OCI-LY3 (cell line): ENCODE measurements at regions not wholly inside any gene's neighbourhood (a gene's known extent, or its start where the extent isn't known, plus 50 kb on each side); places are given as distances from the start of the nearest gene placed in this dataset.

Experiments used
- H2AFZ ChIP-seq: fragments of 200-600, 300-600 bp; shearing (Covaris generic); 2 replicates; pipeline ENCODE4 v1.6.0; 2014; ENCODE audit warnings: antibody characterized with exemption, low read depth, low read length
- H3K27ac ChIP-seq: fragments of 200-600, 300-600 bp; sonication (generic); 2 replicates; pipeline ENCODE4 v1.5.1; 2014; ENCODE audit warnings: mild to moderate bottlenecking, low read length, moderate library complexity, mixed read lengths
- H3K27me3 ChIP-seq: fragments of 200-600, 300-600 bp; sonication (generic); 2 replicates; pipeline ENCODE4 v1.6.1; 2014; ENCODE audit warnings: low read depth, low read length, mixed read lengths
- H3K36me3 ChIP-seq: fragments of 200-600, 300-600 bp; sonication (generic); replicated peaks from 2 replicates; pipeline ENCODE3; 2014; ENCODE audit warnings: low read depth, low read length, mixed read lengths
- H3K4me1 ChIP-seq: fragments of 300-600, 200-600 bp; sonication (generic); 2 replicates; pipeline ENCODE4 v1.6.1; 2014; ENCODE audit warnings: low read length, mixed read lengths
- H3K4me2 ChIP-seq: fragments of 200-600, 300-600 bp; sonication (generic); 2 replicates; pipeline ENCODE4 v1.6.1; 2014; ENCODE audit warnings: low read length, mixed read lengths
- H3K4me3 ChIP-seq: fragments of 300-600, 200-600 bp; sonication (generic); 2 replicates; pipeline ENCODE4 v1.5.1; 2014; ENCODE audit warnings: antibody characterized with exemption, mild to moderate bottlenecking, low read length, moderate library complexity
- H3K79me2 ChIP-seq: fragments of 300-600, 200-600 bp; shearing (Covaris generic); 2 replicates; pipeline ENCODE4 v1.6.1; 2014; ENCODE audit warnings: mild to moderate bottlenecking, low read length, mixed read lengths
- H3K9ac ChIP-seq: fragments of 300-600, 200-600 bp; shearing (Covaris generic); 2 replicates; pipeline ENCODE4 v1.6.0; 2014; ENCODE audit warnings: mild to moderate bottlenecking, low read length, moderate library complexity
- H3K9me3 ChIP-seq: fragments of 200-600, 300-600 bp; shearing (Covaris generic); 2 replicates; pipeline ENCODE4 v1.6.1; 2014; ENCODE audit warnings: low read length, mixed read lengths; ENCODE audit not compliant: insufficient read depth
- H4K20me1 ChIP-seq: fragments of 200-600, 300-600 bp; sonication (generic); 2 replicates; pipeline ENCODE4 v1.6.1; 2016; ENCODE audit warnings: low read length, mixed read lengths; ENCODE audit not compliant: insufficient read depth
- CTCF ChIP-seq: fragments of 200-600, 300-600 bp; sonication (generic); IDR thresholded peaks from 2 replicates; pipeline ENCODE4 v1.5.1; 2014; ENCODE audit warnings: antibody characterized with exemption, low read length, low read depth
- EZH2phosphoT487 ChIP-seq: fragments of 200-600 bp; shearing (Covaris generic); IDR thresholded peaks from 2 replicates; pipeline ENCODE4 v1.6.1; 2018; ENCODE audit warnings: antibody characterized with exemption, mixed run types, low read depth

- H3K27me3 ChIP-seq, result peaks cover 3% of the 10 kb centered on the region; the same call in 1 of the 2 replicates
- no peaks in the 10 kb centered on the region for H3K9me3 ChIP-seq
- no peak overlapping the region for H3K9ac ChIP-seq
- H3K36me3 ChIP-seq, result no peaks in the 10 kb centered on the region
- no peaks in the 10 kb centered on the region for H4K20me1 ChIP-seq
- H3K4me1 ChIP-seq, result no peaks in the 10 kb centered on the region
- H2AFZ ChIP-seq, result no peak overlapping the region
- TF ChIP-seq EZH2phosphoT487 (no peak), CTCF (no peak)
- no peaks in the 10 kb centered on the region for H3K79me2 ChIP-seq
- H3K4me3 ChIP-seq, result no peak overlapping the region
- no peak overlapping the region for H3K27ac ChIP-seq
- H3K4me2 ChIP-seq, result no peak overlapping the region
Measured at GRCh38 chr9:79911724-79912123, 340.0 kb downstream of the TLE4 start.

- H3K4me3 ChIP-seq, result no peak overlapping the region
- H4K20me1 ChIP-seq, result no peaks in the 10 kb centered on the region
- no peaks in the 10 kb centered on the region for H3K9me3 ChIP-seq
- H3K9ac ChIP-seq, result no peak overlapping the region
- H3K4me1 ChIP-seq, result no peaks in the 10 kb centered on the region
- H3K27ac ChIP-seq, result no peak overlapping the region
- H2AFZ ChIP-seq, result no peak overlapping the region
- no peak overlapping the region for H3K4me2 ChIP-seq
- no peaks in the 10 kb centered on the region for H3K36me3 ChIP-seq
- H3K79me2 ChIP-seq, result no peaks in the 10 kb centered on the region
- H3K27me3 ChIP-seq, result no peaks in the 10 kb centered on the region; the same call in 1 of the 2 replicates
- TF ChIP-seq EZH2phosphoT487, result no peak
- TF ChIP-seq CTCF, result no peak
Measured at GRCh38 chr9:79902825-79903600, 331.2 kb downstream of the TLE4 start.

- H3K4me1 ChIP-seq, result no peaks in the 10 kb centered on the region
- H3K9ac ChIP-seq, result no peak overlapping the region
- H3K4me2 ChIP-seq, result no peak overlapping the region
- TF ChIP-seq EZH2phosphoT487 (no peak), CTCF (no peak)
- no peak overlapping the region for H2AFZ ChIP-seq
- no peaks in the 10 kb centered on the region for H3K9me3 ChIP-seq
- H3K79me2 ChIP-seq, result no peaks in the 10 kb centered on the region
- H3K27ac ChIP-seq, result no peak overlapping the region
- H3K4me3 ChIP-seq, result no peak overlapping the region
- no peaks in the 10 kb centered on the region; the same call in 1 of the 2 replicates for H3K27me3 ChIP-seq
- no peaks in the 10 kb centered on the region for H4K20me1 ChIP-seq
- H3K36me3 ChIP-seq, result no peaks in the 10 kb centered on the region
Measured at GRCh38 chr9:79900754-79901153, 329.0 kb downstream of the TLE4 start.

GRCh38 chr9:79896390-79896980, 324.7 kb downstream of the TLE4 start:
- H3K9me3 ChIP-seq, result no peaks in the 10 kb centered on the region
- no peaks in the 10 kb centered on the region for H3K4me1 ChIP-seq
- H3K9ac ChIP-seq, result no peak overlapping the region
- no peak overlapping the region for H3K4me3 ChIP-seq
- H3K4me2 ChIP-seq, result no peak overlapping the region
- TF ChIP-seq CTCF, result no peak
- no peak for TF ChIP-seq EZH2phosphoT487
- no peak overlapping the region for H2AFZ ChIP-seq
- no peak overlapping the region for H3K27ac ChIP-seq
- no peaks in the 10 kb centered on the region for H3K36me3 ChIP-seq
- H4K20me1 ChIP-seq, result no peaks in the 10 kb centered on the region
- peaks cover 13% of the 10 kb centered on the region for H3K27me3 ChIP-seq
- H3K79me2 ChIP-seq, result no peaks in the 10 kb centered on the region
